Sigmoid colon (tissue), 4 donors: ENCODE measurements at regions not wholly inside any gene's neighbourhood (a gene's known extent, or its start where the extent isn't known, plus 50 kb on each side); places are given as distances from the start of the nearest gene placed in this dataset.

Source experiments
- POLR2A ChIP-seq, 2 donors: fragments of 450-650 bp; IDR thresholded peaks; one replicate each; pipeline ENCODE4 v1.6.1; 2016; ENCODE audit warnings: antibody characterized with exemption in 2 of 2, mild to moderate bottlenecking in 2 of 2, moderate library complexity in 2 of 2
- POLR2AphosphoS5 ChIP-seq, 4 donors: sonication (generic); formaldehyde crosslinking; IDR thresholded peaks; one replicate each; pipeline ENCODE4 v1.6.1; 2017; ENCODE audit warnings: antibody characterized with exemption in 4 of 4
- TF ChIP-seq, protein P1 (sequence below), 4 experiments: fragments of 450-650 bp in 3 of 4; fragments of 200-600 bp in 1 of 4; IDR thresholded peaks; one replicate each; pipeline ENCODE4 v1.5.1; 2016 to 2019; ENCODE audit warnings: antibody characterized with exemption in 4 of 4, mild to moderate bottlenecking in 3 of 4, moderate library complexity in 2 of 4

- TF ChIP-seq, protein P1, sequence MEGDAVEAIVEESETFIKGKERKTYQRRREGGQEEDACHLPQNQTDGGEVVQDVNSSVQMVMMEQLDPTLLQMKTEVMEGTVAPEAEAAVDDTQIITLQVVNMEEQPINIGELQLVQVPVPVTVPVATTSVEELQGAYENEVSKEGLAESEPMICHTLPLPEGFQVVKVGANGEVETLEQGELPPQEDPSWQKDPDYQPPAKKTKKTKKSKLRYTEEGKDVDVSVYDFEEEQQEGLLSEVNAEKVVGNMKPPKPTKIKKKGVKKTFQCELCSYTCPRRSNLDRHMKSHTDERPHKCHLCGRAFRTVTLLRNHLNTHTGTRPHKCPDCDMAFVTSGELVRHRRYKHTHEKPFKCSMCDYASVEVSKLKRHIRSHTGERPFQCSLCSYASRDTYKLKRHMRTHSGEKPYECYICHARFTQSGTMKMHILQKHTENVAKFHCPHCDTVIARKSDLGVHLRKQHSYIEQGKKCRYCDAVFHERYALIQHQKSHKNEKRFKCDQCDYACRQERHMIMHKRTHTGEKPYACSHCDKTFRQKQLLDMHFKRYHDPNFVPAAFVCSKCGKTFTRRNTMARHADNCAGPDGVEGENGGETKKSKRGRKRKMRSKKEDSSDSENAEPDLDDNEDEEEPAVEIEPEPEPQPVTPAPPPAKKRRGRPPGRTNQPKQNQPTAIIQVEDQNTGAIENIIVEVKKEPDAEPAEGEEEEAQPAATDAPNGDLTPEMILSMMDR (IDR thresholded peaks at IDR 0.05) = no peak
- TF ChIP-seq POLR2A (IDR thresholded peaks at IDR 0.05) (no peak), POLR2AphosphoS5 (IDR thresholded peaks at IDR 0.05) (no peak)
Observed at GRCh38 chr5:124001036-124001615, 489.1 kb downstream of the CSNK1G3 start.
